Vagina (tissue), 2 donors: ENCODE measurements at regions not wholly inside any gene's neighbourhood (a gene's known extent, or its start where the extent isn't known, plus 50 kb on each side); places are given as distances from the start of the nearest gene placed in this dataset.

Experiments
- POLR2A ChIP-seq, 2 donors: fragments of 450-650 bp; IDR thresholded peaks; one replicate each; pipeline ENCODE4 v1.6.1; 2017; ENCODE audit warnings: antibody characterized with exemption in 2 of 2, mild to moderate bottlenecking in 2 of 2, moderate library complexity in 2 of 2
- POLR2AphosphoS5 ChIP-seq, 2 donors: sonication (generic); formaldehyde crosslinking; IDR thresholded peaks; one replicate each; pipeline ENCODE4 v1.9.0; 2017; ENCODE audit warnings: antibody characterized with exemption in 2 of 2, mild to moderate bottlenecking in 2 of 2, low read depth in 1 of 2; ENCODE audit not compliant: insufficient read depth in 1 of 2
- TF ChIP-seq, protein P1 (sequence below), 3 experiments: fragments of 450-650 bp in 2 of 3; fragments of 200-600 bp in 1 of 3; sonication (generic) in 1 of 3; IDR thresholded peaks; one replicate each; pipeline ENCODE4 v1.5.1; 2017 to 2019; ENCODE audit warnings: antibody characterized with exemption in 3 of 3, mild to moderate bottlenecking in 2 of 3, moderate library complexity in 2 of 3

DNA sequence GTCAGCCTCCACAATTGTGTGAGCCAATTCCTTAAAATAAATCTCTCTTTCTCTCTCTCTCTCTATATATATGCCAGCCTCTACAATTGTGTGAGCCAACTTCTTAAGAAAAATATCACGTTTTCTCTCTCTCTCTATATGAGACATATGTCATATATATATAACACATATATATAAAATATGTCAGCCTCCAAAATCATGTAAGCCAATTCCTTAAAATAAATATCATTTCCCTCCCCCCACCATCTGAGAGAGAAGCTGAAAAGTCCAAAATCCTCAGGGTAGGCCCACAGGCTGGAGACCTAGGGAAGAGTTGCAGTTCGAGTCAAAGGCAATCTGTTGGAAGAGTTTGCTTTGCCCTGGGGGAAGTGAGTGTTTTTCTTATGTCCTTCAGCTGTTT is 158.1 kb upstream of the RPS23 start:
- TF ChIP-seq, protein P1, sequence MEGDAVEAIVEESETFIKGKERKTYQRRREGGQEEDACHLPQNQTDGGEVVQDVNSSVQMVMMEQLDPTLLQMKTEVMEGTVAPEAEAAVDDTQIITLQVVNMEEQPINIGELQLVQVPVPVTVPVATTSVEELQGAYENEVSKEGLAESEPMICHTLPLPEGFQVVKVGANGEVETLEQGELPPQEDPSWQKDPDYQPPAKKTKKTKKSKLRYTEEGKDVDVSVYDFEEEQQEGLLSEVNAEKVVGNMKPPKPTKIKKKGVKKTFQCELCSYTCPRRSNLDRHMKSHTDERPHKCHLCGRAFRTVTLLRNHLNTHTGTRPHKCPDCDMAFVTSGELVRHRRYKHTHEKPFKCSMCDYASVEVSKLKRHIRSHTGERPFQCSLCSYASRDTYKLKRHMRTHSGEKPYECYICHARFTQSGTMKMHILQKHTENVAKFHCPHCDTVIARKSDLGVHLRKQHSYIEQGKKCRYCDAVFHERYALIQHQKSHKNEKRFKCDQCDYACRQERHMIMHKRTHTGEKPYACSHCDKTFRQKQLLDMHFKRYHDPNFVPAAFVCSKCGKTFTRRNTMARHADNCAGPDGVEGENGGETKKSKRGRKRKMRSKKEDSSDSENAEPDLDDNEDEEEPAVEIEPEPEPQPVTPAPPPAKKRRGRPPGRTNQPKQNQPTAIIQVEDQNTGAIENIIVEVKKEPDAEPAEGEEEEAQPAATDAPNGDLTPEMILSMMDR (IDR thresholded peaks at IDR 0.05) = no peak
- TF ChIP-seq POLR2A (IDR thresholded peaks at IDR 0.05) = no peak
- TF ChIP-seq POLR2AphosphoS5 (IDR thresholded peaks at IDR 0.05; ENCODE audit: insufficient read depth in 1 of 2, low read depth in 1 of 2) = no peak
